ENCODE measurements at regions not wholly inside any gene's neighbourhood (a gene's known extent, or its start where the extent isn't known, plus 50 kb on each side); places are given as distances from the start of the nearest gene placed in this dataset.

DNA sequence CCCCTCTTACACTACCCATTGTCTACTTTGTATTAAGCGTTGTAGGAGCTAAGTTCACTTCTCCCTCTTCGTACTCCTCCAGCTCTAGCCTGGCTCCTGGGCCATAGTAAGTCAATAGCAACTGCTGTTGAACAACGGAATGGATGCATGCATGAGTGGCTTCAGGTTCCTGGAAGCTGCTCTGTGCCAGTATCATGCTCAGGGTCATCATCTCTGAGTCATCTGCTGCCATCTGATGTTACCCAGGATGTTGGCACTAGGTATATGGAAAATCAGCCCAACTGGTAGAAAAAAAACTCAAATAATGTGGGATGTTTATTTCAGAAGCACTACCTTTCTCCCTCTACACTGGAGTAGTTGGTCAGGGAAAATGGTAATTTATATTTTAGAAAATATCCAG, 536.8 kb downstream of the NPIPA7 start:
- TF ChIP-seq EZH2phosphoT487 (IDR thresholded peaks at IDR 0.05; ENCODE audit: borderline replicate concordance, low read length) = no peak
- TF ChIP-seq, protein P1, sequence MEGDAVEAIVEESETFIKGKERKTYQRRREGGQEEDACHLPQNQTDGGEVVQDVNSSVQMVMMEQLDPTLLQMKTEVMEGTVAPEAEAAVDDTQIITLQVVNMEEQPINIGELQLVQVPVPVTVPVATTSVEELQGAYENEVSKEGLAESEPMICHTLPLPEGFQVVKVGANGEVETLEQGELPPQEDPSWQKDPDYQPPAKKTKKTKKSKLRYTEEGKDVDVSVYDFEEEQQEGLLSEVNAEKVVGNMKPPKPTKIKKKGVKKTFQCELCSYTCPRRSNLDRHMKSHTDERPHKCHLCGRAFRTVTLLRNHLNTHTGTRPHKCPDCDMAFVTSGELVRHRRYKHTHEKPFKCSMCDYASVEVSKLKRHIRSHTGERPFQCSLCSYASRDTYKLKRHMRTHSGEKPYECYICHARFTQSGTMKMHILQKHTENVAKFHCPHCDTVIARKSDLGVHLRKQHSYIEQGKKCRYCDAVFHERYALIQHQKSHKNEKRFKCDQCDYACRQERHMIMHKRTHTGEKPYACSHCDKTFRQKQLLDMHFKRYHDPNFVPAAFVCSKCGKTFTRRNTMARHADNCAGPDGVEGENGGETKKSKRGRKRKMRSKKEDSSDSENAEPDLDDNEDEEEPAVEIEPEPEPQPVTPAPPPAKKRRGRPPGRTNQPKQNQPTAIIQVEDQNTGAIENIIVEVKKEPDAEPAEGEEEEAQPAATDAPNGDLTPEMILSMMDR (IDR thresholded peaks at IDR 0.05; ENCODE audit: low read depth, low read length, poor library complexity, severe bottlenecking) = no peak

All from DOHH2 (cell line).